Stimulated activated CD4-positive, alpha-beta T cell treated with anti-CD3 and anti-CD28 coated beads, Interleukin-15, amount 100 ng/mL, for 48 hours (primary cell): ENCODE measurements at regions not wholly inside any gene's neighbourhood (a gene's known extent, or its start where the extent isn't known, plus 50 kb on each side); places are given as distances from the start of the nearest gene placed in this dataset.
"Not testable (repeated sequence)": the region's sequence is repeated elsewhere in the genome, so short reads cannot be mapped to it uniquely, and the experiment has no call there.

ENCODE experiments used
- DNase-seq, 2 donors: peaks; one replicate each; pipeline ENCODE4 v3.0.0-alpha.2; 2020; ENCODE audit warnings: low read depth in 2 of 2

DNA sequence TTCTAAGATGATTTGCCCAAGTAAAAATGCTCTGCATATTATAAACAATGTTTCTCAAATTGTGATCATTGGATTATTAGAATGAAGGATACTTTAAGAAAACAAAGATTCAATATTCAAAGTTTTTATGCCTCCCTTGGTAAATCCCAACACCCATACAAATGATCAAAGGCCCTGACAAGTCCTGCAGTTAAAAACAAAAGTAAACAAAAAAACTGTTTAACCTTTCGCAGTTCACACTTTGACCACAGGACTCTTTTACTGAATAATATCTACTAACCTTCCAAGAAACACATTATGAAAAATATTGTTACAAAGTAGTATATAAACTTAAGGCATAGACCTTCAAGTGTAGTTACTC, 365.9 kb upstream of the ZFHX3 start:
- no peak for DNase-seq

GRCh38 chr16:73413091-73413829, 365.3 kb upstream of the ZFHX3 start:
- DNase-seq = no peak

DNA sequence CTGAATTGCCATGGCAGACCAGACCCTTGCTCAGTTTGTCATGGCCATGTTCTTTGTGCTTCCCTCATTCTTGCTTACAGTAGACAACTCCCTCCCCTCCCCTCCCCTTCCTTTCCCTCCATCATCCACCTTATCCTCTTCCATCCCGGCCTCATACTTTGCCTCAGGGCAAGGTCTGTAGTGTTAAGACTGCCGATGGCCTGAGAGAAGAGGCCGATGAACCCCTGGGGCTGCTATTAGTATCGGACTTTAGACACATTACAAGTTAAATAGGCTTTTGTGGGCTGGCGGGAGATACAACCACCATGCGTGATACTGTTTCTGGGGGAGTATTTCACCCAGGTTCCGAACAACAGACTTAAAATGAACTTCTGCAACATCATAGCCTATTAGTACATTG, 364.5 kb upstream of the ZFHX3 start:
- no peak for DNase-seq

GRCh38 chr16:73408716-73409115, 360.8 kb upstream of the ZFHX3 start:
- DNase-seq = no peak

- DNase-seq = no peak
Measured at GRCh38 chr16:73408311-73408710, 360.4 kb upstream of the ZFHX3 start.

DNA sequence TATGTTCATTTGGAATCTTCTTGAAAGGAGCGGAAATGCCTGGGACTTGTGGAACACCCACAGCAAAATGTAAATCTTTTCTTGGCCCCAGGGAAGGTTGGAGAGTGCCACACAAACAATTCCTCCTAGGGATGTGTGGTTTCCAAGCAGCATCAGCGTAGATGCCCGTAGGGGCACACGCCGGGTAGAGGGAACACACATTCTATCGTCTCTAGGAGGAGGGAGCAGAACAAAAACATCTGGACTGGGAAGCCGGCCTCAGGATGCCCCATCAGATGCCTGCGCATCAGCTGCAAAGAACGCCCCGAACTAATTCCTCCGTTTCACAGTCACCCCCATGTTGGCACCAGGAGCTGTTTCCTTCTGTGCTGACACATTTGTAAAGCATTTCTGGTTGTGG, 357.9 kb upstream of the ZFHX3 start:
- DNase-seq = no peak

DNA sequence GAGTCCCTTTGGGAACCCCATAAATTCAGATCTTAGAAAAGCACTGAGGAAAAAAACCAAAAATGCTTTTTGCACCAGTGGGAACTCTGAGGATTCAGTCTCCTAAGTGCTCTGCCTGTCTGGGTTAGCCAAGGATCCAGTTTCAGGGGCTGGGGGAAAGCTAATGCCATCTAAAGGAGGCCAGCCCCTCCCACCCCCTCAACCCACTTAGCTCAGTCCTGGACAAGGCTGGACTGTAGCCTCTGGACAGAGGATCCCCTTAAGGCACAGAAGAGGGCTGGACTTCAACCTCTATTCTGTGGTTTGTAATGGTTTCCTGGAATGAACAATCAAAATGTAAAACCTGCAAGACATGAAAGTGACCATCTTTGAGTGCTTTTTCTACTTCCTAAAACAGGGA, 356.1 kb upstream of the ZFHX3 start:
- DNase-seq = no peak

- DNase-seq = no peak
Measured at GRCh38 chr16:73403291-73403690, 355.4 kb upstream of the ZFHX3 start.

DNA sequence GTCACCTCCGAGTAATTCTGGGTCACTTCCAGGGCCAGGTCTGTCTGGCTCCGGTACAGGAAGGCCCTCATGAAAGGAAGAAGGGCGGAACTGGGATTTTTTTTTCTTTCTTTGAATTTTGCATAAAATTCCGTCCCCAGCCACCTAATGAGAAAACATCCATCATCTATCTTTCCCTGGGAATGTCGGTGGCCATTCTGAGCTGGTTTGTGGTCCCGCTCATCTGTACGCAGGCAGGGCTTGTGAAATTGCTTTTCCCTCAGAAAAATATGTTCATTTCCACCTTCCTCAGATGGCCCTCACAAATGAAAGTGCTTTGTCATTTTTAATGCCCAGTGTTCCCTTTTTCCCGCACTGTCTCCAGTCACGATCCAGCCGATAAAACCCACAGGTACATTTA, 353.0 kb upstream of the ZFHX3 start:
- DNase-seq = no peak

GRCh38 chr16:73399997-73400396, 352.1 kb upstream of the ZFHX3 start:
- no peak for DNase-seq

DNA sequence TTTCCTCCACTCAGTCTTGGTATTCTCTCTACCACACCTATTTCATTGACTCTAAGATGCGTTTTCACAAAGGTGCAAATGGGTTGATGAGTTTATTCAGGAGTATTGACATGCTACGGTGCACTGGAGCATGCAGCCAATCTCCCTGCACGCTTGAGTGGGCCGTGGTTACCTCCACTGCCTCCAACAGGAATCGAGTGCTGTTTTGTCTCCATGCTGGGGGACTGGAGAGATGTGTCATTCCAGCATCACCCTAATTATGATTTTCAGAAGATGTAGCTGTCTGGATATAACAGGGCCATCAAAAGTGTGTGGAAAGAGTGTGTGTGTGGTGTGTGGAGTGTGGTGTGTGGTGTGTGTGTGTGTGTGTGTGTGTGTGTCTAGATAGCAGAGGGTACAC, 351.6 kb upstream of the ZFHX3 start:
- no peak for DNase-seq

DNA sequence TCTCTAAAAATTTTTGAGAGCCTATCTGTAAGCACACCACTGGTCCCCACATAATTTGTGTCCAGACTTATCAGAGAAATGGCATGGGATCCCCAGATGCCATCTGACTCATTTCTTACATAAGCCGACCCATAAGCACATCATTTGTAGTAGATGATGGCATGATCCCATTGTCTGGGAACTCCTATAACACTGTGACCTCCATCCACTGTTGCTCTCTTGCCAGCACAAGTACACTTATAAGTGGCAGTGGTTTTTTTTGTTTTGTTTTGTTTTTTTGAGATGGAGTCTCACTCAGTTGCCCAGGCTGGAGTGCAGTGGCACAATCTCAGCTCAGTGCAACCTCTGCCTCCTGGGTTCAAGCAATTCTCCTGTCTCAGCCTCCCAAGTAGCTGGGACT, 350.7 kb upstream of the ZFHX3 start:
- not testable (repeated sequence) for DNase-seq

GRCh38 chr16:73396556-73396955, 348.6 kb upstream of the ZFHX3 start:
- no peak for DNase-seq

- DNase-seq = no peak
Measured at GRCh38 chr16:73390936-73391335, 343.0 kb upstream of the ZFHX3 start.

DNA sequence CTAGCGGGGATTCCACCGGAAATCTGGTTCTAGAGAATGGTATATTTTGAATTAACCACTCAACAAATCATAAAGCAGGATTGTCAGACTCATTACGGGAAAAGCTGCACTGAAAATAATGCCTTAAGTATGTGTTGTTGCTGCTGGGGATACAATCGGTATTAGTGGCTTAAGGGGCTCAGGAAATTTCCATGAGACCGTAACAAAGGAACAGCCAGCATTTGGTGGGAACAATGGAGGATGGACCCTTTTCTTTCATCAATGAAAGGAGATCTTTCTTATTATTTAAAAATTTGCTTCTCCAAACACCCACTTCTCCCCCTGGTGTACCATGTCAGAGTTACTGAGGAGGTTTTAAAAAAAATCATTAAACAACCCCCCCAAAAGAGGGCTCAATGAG, 342.6 kb upstream of the ZFHX3 start:
- DNase-seq = no peak

DNA sequence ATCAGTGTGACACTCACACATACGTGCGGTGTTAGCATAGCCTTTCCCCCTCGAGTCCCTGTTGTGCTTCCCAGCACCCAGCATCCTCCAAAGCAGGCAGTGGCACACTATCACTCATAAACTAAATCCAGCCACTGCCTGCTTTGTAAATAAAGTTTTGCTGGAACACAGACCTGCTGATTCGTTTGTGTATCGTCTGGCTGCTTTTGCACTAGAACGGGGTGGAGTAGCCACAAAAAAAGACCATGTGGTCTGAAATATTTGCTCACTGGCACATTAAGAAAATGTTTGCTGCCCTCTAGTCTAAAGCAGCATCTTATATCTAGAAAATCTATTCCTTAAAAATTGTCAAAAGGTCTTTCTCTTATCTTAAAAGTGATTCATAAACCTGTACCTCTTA, 341.2 kb upstream of the ZFHX3 start:
- DNase-seq = no peak

DNA sequence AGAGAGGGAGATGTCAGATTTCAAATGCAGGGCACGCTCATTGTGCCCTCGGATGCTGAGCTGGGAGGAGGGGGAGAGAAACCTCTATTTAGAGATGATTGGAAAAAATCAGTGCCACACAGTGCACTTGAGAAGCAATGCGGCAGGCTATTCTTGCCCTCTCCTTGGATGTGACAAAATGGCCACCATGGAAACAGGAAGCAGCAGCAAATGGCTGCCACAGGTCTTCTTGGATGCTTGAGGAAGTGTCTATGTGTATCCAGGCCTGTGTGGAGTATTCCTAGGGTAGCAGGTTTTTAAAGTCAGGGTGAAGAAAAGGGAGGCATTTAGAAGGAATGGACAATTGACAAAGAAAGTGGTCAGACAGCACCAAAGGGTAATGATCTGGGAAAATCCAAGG, 340.1 kb upstream of the ZFHX3 start:
- no peak for DNase-seq

DNA sequence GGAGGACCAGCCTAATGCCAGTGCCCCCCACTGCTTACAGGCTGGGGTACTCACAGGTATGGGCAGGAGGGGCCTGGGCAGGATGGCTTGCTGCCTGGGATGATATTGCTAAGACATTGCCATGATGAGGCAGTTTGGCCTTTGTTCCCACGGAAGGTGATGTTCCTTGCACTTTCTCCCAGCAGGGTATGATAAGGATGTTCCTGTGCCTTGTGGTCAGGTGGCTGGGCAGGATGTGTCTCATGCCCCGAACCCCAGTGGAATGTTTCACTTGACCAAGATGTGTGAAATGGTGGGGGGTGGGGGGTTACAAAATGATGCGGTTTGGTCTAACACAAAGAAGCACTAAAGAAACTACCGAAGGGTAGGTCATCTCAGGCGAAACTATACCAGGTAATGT, 337.8 kb upstream of the ZFHX3 start:
- no peak for DNase-seq

GRCh38 chr16:73384506-73385089, 336.7 kb upstream of the ZFHX3 start:
- DNase-seq = no peak

GRCh38 chr16:73383988-73384365, 336.0 kb upstream of the ZFHX3 start:
- DNase-seq = no peak

DNA sequence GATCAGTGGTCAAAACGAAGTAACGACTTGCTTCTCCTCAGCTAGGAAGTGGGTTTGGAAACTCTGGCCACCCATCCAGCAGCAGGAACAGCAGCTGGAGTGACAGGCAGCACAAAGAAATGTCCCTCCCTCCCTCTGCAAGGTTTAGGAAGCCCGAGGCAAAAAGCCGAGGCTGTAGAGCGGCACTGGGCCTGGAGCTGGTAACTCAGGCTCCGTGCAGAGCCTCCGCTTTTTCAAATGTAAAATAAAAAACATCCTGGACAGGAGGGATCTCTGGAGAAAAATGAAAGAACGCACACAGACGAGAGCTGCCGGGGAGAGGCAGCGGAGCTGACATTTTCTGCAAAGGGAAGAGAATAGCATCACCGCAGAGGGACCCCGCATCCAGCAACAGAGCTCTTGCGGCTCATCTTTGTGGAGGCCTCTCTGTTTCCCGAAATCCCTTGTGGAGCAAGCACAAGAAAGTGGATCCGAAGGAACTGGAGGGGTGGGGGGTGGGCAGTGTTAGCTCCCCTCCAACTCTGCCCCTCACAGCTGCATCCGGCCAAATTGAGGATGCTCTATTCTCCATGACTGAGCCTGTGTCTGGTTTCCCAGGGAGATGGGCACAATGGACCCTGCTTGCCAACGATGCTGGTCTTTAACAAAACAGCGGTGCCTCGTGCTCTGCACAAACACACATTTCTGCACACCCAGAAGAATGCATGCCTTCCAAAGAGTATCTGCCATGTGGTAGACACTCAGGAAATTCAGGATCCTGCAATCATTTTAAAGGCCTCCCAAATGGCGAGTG, 335.5 kb upstream of the ZFHX3 start:
- no peak for DNase-seq

GRCh38 chr16:73378471-73378870, 330.5 kb upstream of the ZFHX3 start:
- DNase-seq = no peak
